SK-N-SH (cell line): ENCODE measurements at regions not wholly inside any gene's neighbourhood (a gene's known extent, or its start where the extent isn't known, plus 50 kb on each side); places are given as distances from the start of the nearest gene placed in this dataset.

Experiments used
- small RNA-seq, 7 experiments: library from RNA; depleted of rRNA; stranded (forward); fragments of <200 nt; gene quantifications; one replicate each; pipeline ENCODE3, GENCODE V24; 2012

Small RNAs in the stretch of these regions (small RNA-seq; reads per million reads assigned to genes)
- 541 to 23,305 (median 9,542) reads per million in 7 experiments for gene MIR30A
- gene MIR30C2, result 0 to 3.9 (median 2.4) reads per million in 7 experiments
- 0 to 0.06 (median 0) reads per million in 7 experiments for gene RNU4-66P
